ENCODE measurements at regions not wholly inside any gene's neighbourhood (a gene's known extent, or its start where the extent isn't known, plus 50 kb on each side); places are given as distances from the start of the nearest gene placed in this dataset.
"Not testable (repeated sequence)": the region's sequence is repeated elsewhere in the genome, so short reads cannot be mapped to it uniquely, and the experiment has no call there.

- not testable (repeated sequence) for ATAC-seq; DNase-seq (ENCODE audit: low spot score in 2 of 2); H3K36me3 Mint-ChIP-seq; H3K4me1 Mint-ChIP-seq; H3K4me3 Mint-ChIP-seq; H3K27ac Mint-ChIP-seq
- peaks cover 34% of the 10 kb centered on the region for H3K9me3 Mint-ChIP-seq
Observed at GRCh38 chr5:167299861-167300260, 991.6 kb upstream of the WWC1 start.

- peaks cover 34% of the 10 kb centered on the region for H3K9me3 Mint-ChIP-seq
- no peak for DNase-seq (ENCODE audit: low spot score in 2 of 2)
- H3K36me3 Mint-ChIP-seq, result no peaks in the 10 kb centered on the region
- no peaks in the 10 kb centered on the region for H3K4me1 Mint-ChIP-seq
- H3K4me3 Mint-ChIP-seq, result no peak overlapping the region
- no peak overlapping the region for H3K27ac Mint-ChIP-seq
- ATAC-seq, result no peak
Observed at GRCh38 chr5:167303582-167303981, 987.9 kb upstream of the WWC1 start.

GRCh38 chr5:167304834-167305469, 986.5 kb upstream of the WWC1 start:
- Mint-ChIP-seq H3K4me3 (no peak overlapping the region), H3K4me1 (no peaks in the 10 kb centered on the region), H3K9me3 (peaks cover 28% of the 10 kb centered on the region), H3K27ac (no peak overlapping the region), H3K36me3 (no peaks in the 10 kb centered on the region)
- no peak for ATAC-seq
- no peak for DNase-seq (ENCODE audit: low spot score in 2 of 2)

GRCh38 chr5:167305591-167306213, 985.7 kb upstream of the WWC1 start:
- ATAC-seq (no peak), DNase-seq (ENCODE audit: low spot score in 2 of 2) (no peak)
- no peak overlapping the region for H3K4me3 Mint-ChIP-seq
- H3K36me3 Mint-ChIP-seq, result no peaks in the 10 kb centered on the region
- no peak overlapping the region for H3K27ac Mint-ChIP-seq
- H3K4me1 Mint-ChIP-seq, result no peaks in the 10 kb centered on the region
- H3K9me3 Mint-ChIP-seq, result peaks cover 21% of the 10 kb centered on the region

- H3K4me3 Mint-ChIP-seq, result no peak overlapping the region
- no peak overlapping the region for H3K27ac Mint-ChIP-seq
- H3K9me3 Mint-ChIP-seq, result peaks cover 13% of the 10 kb centered on the region
- no peaks in the 10 kb centered on the region for H3K4me1 Mint-ChIP-seq
- H3K36me3 Mint-ChIP-seq, result no peaks in the 10 kb centered on the region
- DNase-seq (ENCODE audit: low spot score in 2 of 2) (no peak), ATAC-seq (no peak)
Observed at GRCh38 chr5:167307042-167307441, 984.4 kb upstream of the WWC1 start.

- Mint-ChIP-seq H3K4me1 (no peaks in the 10 kb centered on the region), H3K4me3 (no peak overlapping the region), H3K9me3 (peaks cover 5% of the 10 kb centered on the region), H3K27ac (no peak overlapping the region), H3K36me3 (no peaks in the 10 kb centered on the region)
- ATAC-seq (no peak), DNase-seq (ENCODE audit: low spot score in 2 of 2) (no peak)
Observed at GRCh38 chr5:167308466-167308865, 983.0 kb upstream of the WWC1 start.

- H3K4me3 Mint-ChIP-seq, result no peak overlapping the region
- DNase-seq (ENCODE audit: low spot score in 2 of 2) (no peak), ATAC-seq (no peak)
- no peaks in the 10 kb centered on the region for H3K36me3 Mint-ChIP-seq
- no peak overlapping the region for H3K27ac Mint-ChIP-seq
- no peaks in the 10 kb centered on the region for H3K4me1 Mint-ChIP-seq
- peaks cover 2% of the 10 kb centered on the region for H3K9me3 Mint-ChIP-seq
Observed at GRCh38 chr5:167309941-167310517, 981.4 kb upstream of the WWC1 start.

- no peaks in the 10 kb centered on the region for H3K36me3 Mint-ChIP-seq
- H3K4me3 Mint-ChIP-seq, result no peak overlapping the region
- ATAC-seq (no peak), DNase-seq (ENCODE audit: low spot score in 2 of 2) (no peak)
- H3K9me3 Mint-ChIP-seq, result peaks cover 5% of the 10 kb centered on the region
- no peak overlapping the region for H3K27ac Mint-ChIP-seq
- no peaks in the 10 kb centered on the region for H3K4me1 Mint-ChIP-seq
Observed at GRCh38 chr5:167311340-167311739, 980.1 kb upstream of the WWC1 start.

GRCh38 chr5:167312225-167312624, 979.2 kb upstream of the WWC1 start:
- Mint-ChIP-seq H3K4me3 (no peak overlapping the region), H3K36me3 (no peaks in the 10 kb centered on the region), H3K4me1 (no peaks in the 10 kb centered on the region), H3K27ac (no peak overlapping the region), H3K9me3 (peaks cover 5% of the 10 kb centered on the region)
- DNase-seq (ENCODE audit: low spot score in 2 of 2) (no peak), ATAC-seq (no peak)

- Mint-ChIP-seq H3K36me3 (no peaks in the 10 kb centered on the region), H3K27ac (no peak overlapping the region), H3K4me1 (no peaks in the 10 kb centered on the region), H3K4me3 (no peak overlapping the region), H3K9me3 (peaks cover 5% of the 10 kb centered on the region)
- DNase-seq (ENCODE audit: low spot score in 2 of 2) (no peak), ATAC-seq (no peak)
Observed at GRCh38 chr5:167315762-167316161, 975.7 kb upstream of the WWC1 start.

GRCh38 chr5:167317884-167318283, 973.6 kb upstream of the WWC1 start:
- Mint-ChIP-seq H3K27ac (no peak overlapping the region), H3K4me3 (no peak overlapping the region), H3K4me1 (no peaks in the 10 kb centered on the region), H3K36me3 (no peaks in the 10 kb centered on the region), H3K9me3 (peaks cover 6% of the 10 kb centered on the region)
- DNase-seq (ENCODE audit: low spot score in 2 of 2) (no peak), ATAC-seq (no peak)

- H3K9me3 Mint-ChIP-seq, result peaks cover 6% of the 10 kb centered on the region
- no peaks in the 10 kb centered on the region for H3K4me1 Mint-ChIP-seq
- H3K27ac Mint-ChIP-seq, result no peak overlapping the region
- H3K36me3 Mint-ChIP-seq, result no peaks in the 10 kb centered on the region
- no peak for DNase-seq (ENCODE audit: low spot score in 2 of 2)
- ATAC-seq, result no peak
- H3K4me3 Mint-ChIP-seq, result no peak overlapping the region
Observed at GRCh38 chr5:167319243-167319642, 972.2 kb upstream of the WWC1 start.

- H3K9me3 Mint-ChIP-seq, result peaks cover 6% of the 10 kb centered on the region
- H3K4me1 Mint-ChIP-seq, result no peaks in the 10 kb centered on the region
- ATAC-seq (no peak), DNase-seq (ENCODE audit: low spot score in 2 of 2) (no peak)
- no peaks in the 10 kb centered on the region for H3K36me3 Mint-ChIP-seq
- H3K27ac Mint-ChIP-seq, result no peak overlapping the region
- no peak overlapping the region for H3K4me3 Mint-ChIP-seq
Observed at GRCh38 chr5:167320019-167320418, 971.4 kb upstream of the WWC1 start.

GRCh38 chr5:167332309-167332708, 959.1 kb upstream of the WWC1 start:
- Mint-ChIP-seq H3K4me3 (no peak overlapping the region), H3K36me3 (no peaks in the 10 kb centered on the region), H3K4me1 (no peaks in the 10 kb centered on the region), H3K9me3 (peaks cover 26% of the 10 kb centered on the region), H3K27ac (no peak overlapping the region)
- DNase-seq (ENCODE audit: low spot score in 2 of 2) (no peak), ATAC-seq (no peak)

- H3K4me1 Mint-ChIP-seq, result no peaks in the 10 kb centered on the region
- no peak overlapping the region for H3K27ac Mint-ChIP-seq
- H3K36me3 Mint-ChIP-seq, result no peaks in the 10 kb centered on the region
- peaks cover 16% of the 10 kb centered on the region for H3K9me3 Mint-ChIP-seq
- DNase-seq (ENCODE audit: low spot score in 2 of 2) (no peak), ATAC-seq (no peak)
- H3K4me3 Mint-ChIP-seq, result no peak overlapping the region
Observed at GRCh38 chr5:167336161-167336560, 955.3 kb upstream of the WWC1 start.

- H3K4me3 Mint-ChIP-seq, result no peak overlapping the region
- H3K4me1 Mint-ChIP-seq, result no peaks in the 10 kb centered on the region
- H3K36me3 Mint-ChIP-seq, result no peaks in the 10 kb centered on the region
- no peak for DNase-seq (ENCODE audit: low spot score in 2 of 2)
- ATAC-seq, result no peak
- H3K27ac Mint-ChIP-seq, result no peak overlapping the region
- H3K9me3 Mint-ChIP-seq, result peaks cover 19% of the 10 kb centered on the region
Observed at GRCh38 chr5:167339205-167339604, 952.2 kb upstream of the WWC1 start.
